GM18511 (cell line): ENCODE measurements at regions not wholly inside any gene's neighbourhood (a gene's known extent, or its start where the extent isn't known, plus 50 kb on each side); places are given as distances from the start of the nearest gene placed in this dataset.
"Not testable (repeated sequence)": the region's sequence is repeated elsewhere in the genome, so short reads cannot be mapped to it uniquely, and the experiment has no call there.

Experiments used
- ATAC-seq: cut with Tn5 transposase; IDR thresholded peaks from one replicate; pipeline ENCODE4 v1.9.1; 2021; ENCODE audit warnings: mild to moderate bottlenecking, moderate library complexity; ENCODE audit not compliant: unreplicated experiment

- ATAC-seq = not testable (repeated sequence)
These were observed 51.5 kb upstream of the MUC20 start for GRCh38 chr3:195669310-195669709.

GRCh38 chr3:195668131-195668766, 52.5 kb upstream of the MUC20 start:
- not testable (repeated sequence) for ATAC-seq

GRCh38 chr3:195665311-195665710, 55.5 kb upstream of the MUC20 start:
- ATAC-seq = not testable (repeated sequence)

GRCh38 chr3:195664131-195664530, 56.6 kb upstream of the MUC20 start:
- ATAC-seq = not testable (repeated sequence)

- ATAC-seq = not testable (repeated sequence)
These were observed 61.6 kb upstream of the MUC20 start for GRCh38 chr3:195659136-195659533.

- ATAC-seq = peak; percentile 55
These were observed 62.2 kb upstream of the MUC20 start for GRCh38 chr3:195658381-195659135.

- ATAC-seq = peak; percentile 84
These were observed 63.1 kb upstream of the MUC20 start for GRCh38 chr3:195657475-195658372.

DNA sequence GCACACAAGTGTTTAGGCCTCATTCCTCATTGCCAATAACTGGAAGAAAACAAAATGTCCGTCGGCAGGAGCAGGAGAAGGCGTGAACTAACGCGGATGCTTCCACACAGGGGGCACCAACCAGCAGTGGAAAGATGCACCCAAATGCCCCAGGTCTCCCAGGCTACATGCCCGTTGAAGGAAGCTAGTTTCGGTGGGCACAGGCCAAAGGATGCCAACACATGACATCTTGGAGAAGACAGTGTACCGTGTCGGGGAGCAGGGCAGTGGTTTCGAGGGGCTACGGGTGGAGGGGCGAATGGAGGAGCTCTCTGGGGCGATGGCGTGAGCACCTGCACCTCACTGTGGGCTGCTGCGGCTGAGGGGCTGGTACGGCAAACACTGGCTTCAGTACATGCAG, 64.7 kb upstream of the MUC20 start:
- ATAC-seq = not testable (repeated sequence)

- ATAC-seq = not testable (repeated sequence)
These were observed 66.0 kb upstream of the MUC20 start for GRCh38 chr3:195654746-195655145.

GRCh38 chr3:195654138-195654537, 66.6 kb upstream of the MUC20 start:
- ATAC-seq = not testable (repeated sequence)

DNA sequence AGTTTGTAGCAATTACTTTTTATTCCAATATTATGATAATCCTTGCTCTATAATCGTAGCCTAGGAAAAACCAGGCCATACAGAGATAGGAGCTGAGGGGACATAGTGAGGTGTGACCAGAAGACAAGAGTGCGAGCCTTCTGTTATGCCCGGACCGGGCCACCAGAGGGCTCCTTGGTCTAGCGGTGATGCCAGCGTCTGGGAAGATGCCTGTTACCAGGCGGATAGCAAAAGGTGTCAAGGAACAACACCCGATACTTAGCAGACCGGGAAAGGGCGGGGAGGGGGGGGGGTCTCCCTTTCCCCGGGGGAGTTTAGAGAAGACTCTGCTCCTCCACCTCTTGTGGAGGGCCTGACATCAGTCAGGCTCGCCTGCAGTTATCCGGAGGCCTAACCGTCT, 67.1 kb upstream of the MUC20 start:
- not testable (repeated sequence) for ATAC-seq

- ATAC-seq = not testable (repeated sequence)
These were observed 64.4 kb upstream of the APOD start for GRCh38 chr3:195647912-195648702.

DNA sequence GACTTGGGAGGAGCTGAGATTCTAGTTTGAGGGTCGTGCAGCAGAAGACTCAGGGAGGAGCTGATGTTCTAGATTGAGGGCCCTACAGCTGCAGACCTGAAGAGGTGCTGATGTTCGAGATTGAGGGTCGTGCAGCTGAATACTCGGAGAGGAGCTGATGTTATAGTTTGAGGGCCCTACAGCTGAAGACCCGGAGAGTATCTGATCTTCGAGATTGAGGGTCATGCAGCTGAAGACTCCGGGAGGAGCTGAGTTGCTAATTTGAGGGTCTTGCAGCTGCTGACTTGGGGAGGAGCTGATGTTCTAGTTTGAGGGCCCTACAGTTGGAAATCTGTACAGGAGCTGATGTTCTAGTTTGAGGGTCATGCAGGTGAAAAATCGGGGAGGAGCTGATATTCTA, 62.1 kb upstream of the APOD start:
- ATAC-seq = not testable (repeated sequence)

DNA sequence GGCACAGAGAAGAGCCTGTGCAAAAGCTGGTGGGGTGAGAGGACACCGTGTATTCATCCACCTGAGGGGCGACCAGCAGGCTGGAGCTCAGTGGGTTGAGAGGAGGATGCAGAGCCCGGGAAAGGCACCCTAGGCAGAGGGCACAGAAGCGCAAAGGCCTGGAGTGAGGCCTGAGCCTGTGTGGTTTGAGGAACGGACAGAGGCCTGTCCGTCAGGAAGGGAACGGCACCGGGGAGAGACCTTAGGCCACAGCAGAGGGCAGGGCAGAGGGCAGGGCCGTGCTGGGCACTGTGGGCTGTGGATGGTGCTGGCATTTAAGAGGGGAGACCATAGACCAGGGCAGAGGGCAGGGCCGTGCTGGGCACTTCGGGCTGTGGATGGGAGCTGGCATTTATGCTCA, 59.5 kb upstream of the APOD start:
- not testable (repeated sequence) for ATAC-seq

DNA sequence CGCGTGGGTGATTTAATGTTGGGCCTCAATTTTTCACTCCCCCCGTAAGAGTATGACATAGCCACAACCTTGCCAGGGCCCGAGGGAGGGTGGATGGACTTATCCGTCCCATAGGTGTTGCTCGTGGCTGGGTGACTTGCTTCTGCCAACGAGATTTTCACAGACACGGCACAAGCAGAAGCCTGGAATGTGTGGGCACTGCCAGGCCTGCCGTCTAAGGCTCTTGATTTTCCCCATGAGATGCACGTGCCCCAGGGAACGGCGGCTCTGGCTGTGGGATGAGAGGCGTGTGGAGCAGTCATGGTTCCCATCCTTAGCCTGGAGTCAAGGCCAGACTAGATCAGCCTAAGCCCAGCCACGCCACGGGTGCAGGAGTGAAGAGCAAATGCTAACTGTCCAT, 58.6 kb upstream of the APOD start:
- ATAC-seq = not testable (repeated sequence)

- ATAC-seq = not testable (repeated sequence)
These were observed 54.7 kb upstream of the APOD start for GRCh38 chr3:195638456-195638855.

DNA sequence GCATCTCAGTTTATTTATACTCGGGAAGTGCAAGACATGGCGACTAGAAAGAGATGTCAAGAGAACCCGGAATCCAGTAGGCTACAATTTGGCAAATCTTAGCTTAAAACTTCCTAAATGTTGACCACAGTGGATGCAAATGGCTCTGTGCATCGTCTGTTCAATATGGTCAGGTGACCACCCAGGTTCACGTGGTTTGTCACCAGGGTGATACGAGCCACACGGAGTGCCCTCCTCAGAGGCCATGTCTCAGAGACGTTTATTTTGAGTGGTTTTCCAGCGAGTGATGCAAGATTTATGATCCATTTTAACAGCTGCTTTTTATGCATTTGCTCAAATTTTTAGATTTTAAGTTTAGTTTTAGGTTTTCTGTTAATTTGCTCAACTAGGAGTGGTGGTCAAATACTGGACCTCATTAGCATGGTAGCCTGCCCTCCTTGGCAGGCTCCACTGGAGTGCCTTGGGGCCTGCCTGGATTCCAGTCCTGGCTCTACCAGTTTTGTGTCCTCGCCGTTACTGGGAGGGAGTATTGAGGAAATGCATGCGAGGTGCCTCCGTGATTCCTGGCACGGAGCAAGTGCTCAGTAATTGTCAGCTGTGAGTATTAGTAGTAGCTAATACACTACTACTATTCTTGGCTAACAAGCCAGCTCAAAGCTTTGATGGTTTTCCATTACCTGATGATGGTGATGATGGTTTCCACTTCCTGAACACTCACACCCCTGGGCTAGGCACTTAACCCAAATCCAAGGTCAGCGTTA, 53.9 kb upstream of the APOD start:
- ATAC-seq = not testable (repeated sequence)

DNA sequence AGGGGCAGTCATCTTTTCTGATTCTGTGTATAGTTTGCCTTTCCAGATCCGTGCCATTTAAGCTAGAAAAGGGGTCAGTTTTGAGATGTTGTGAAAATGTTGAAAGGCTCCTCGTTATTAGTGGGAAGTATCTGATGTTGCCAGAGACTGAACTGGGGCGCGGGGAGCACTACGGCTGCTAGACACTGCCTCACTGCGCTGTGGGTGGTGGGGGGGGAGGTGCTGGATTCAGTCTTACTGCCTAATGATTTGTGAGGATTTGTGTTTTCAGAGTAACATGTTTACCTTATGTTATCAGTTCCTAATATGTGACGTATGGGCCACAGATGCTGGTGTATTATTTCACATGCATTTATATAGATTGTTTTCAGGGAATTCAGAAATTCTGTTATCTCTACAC, 53.3 kb upstream of the APOD start:
- ATAC-seq = not testable (repeated sequence)

GRCh38 chr3:195635898-195636685, 52.4 kb upstream of the APOD start:
- not testable (repeated sequence) for ATAC-seq
